Esophagus muscularis mucosa (tissue), 3 donors: ENCODE measurements at regions not wholly inside any gene's neighbourhood (a gene's known extent, or its start where the extent isn't known, plus 50 kb on each side); places are given as distances from the start of the nearest gene placed in this dataset.

Experiments
- POLR2A ChIP-seq: fragments of 450-650 bp; IDR thresholded peaks from one replicate; pipeline ENCODE4 v1.6.1; 2017; ENCODE audit warnings: antibody characterized with exemption, moderate library complexity, mild to moderate bottlenecking, low read depth
- POLR2AphosphoS5 ChIP-seq, 2 donors: sonication (generic); formaldehyde crosslinking; IDR thresholded peaks; one replicate each; pipeline ENCODE4 v1.6.1; 2017; ENCODE audit warnings: antibody characterized with exemption in 2 of 2
- TF ChIP-seq, protein P1 (sequence below), 3 experiments: fragments of 200-600 bp in 2 of 3; fragments of 450-650 bp in 1 of 3; sonication (generic) in 2 of 3; IDR thresholded peaks; one replicate each; pipeline ENCODE4 v1.5.1; 2017 to 2019; ENCODE audit warnings: antibody characterized with exemption in 3 of 3, mild to moderate bottlenecking in 2 of 3, moderate library complexity in 1 of 3

DNA sequence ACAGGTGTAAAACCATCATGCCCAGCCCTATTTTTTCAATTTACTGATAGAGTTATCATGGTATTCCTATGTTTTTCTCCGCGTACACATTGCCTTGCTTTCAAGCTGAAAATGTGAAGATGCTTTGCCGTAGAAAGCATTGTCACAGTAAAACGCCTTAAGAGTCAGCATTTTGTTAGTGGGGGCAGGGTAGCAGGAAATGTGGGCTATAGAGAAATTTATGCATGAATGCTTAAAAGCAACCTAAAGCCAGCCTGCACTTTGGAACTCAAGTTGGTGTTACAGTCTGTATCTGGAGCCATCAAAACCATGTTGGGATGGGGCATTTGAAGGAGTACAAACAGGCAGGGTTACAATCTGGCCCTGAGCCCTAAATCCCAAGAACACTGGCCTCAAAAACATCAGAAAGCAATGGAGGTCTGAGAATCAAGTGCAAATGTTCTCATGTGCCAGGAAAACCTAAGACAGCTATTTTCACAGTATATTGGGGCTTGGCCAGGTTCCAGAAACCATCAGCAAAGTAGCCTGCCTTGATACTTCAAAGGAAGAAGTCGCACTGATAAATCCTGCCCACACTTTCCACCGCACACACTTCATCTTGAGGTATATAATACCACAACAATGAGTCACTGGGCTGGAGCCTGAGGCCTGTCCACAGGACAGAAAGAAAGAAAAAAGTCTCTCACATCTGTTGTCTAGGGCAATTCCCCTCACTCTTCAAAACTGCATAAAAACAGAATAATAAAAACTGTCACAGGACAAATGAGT is 313.8 kb downstream of the ENC1 start:
- TF ChIP-seq, protein P1, sequence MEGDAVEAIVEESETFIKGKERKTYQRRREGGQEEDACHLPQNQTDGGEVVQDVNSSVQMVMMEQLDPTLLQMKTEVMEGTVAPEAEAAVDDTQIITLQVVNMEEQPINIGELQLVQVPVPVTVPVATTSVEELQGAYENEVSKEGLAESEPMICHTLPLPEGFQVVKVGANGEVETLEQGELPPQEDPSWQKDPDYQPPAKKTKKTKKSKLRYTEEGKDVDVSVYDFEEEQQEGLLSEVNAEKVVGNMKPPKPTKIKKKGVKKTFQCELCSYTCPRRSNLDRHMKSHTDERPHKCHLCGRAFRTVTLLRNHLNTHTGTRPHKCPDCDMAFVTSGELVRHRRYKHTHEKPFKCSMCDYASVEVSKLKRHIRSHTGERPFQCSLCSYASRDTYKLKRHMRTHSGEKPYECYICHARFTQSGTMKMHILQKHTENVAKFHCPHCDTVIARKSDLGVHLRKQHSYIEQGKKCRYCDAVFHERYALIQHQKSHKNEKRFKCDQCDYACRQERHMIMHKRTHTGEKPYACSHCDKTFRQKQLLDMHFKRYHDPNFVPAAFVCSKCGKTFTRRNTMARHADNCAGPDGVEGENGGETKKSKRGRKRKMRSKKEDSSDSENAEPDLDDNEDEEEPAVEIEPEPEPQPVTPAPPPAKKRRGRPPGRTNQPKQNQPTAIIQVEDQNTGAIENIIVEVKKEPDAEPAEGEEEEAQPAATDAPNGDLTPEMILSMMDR (IDR thresholded peaks at IDR 0.05) = no peak
- TF ChIP-seq POLR2AphosphoS5 (IDR thresholded peaks at IDR 0.05) (no peak), POLR2A (no peak)
